RCC 7860 (cell line): ENCODE measurements at regions not wholly inside any gene's neighbourhood (a gene's known extent, or its start where the extent isn't known, plus 50 kb on each side); places are given as distances from the start of the nearest gene placed in this dataset.
A peak's percentile ranks its signal among the peaks of the same experiment; 100 is the strongest.

Experiments used
- DNase-seq: peaks from one replicate; pipeline ENCODE4 v3.0.0-alpha.2; 2015; ENCODE audit warnings: low spot score
- FAIRE-seq: peaks from 2 replicates; lab custom pipeline; 2012; peaks lifted over from hg19 to GRCh38; lab: Jason Lieb, UNC

DNA sequence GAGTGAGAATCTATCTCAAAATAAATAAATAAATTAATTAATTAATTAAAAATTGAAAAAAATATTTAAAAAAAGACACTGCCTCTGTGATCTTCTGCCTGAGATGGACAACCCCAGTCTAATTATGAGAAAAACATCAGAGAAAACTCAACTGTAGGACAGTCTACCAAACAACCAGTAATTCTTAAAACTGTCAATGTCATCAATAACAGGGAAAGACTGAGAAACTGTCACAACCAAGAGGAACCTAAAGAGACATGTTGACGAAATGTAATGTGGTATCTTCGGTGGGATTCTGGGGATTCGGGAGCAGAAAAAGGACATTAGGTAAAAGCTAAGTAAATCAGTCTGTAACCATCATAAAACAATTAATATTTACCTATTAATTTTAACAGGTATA lies 265.4 kb upstream of the LMCD1 start:
- FAIRE-seq: no peak
- no peak for DNase-seq

DNA sequence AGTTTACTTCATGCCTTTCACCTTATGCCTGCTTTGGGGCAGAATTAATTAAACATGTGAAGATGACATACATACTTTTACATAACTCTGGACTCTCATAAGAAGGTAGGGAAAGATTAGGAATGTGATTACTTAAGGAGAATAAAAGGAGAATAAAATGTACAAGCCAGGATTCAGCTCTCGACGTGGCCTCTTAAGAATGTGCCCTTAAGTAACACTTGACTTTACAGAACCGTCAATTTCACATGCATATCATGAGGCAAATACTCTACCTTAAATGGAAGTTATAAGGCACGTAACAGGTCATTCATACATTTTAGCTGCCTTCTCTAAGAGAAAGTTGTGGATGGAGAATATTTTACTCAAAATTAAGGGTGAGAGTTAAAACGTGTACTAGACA lies 263.7 kb upstream of the LMCD1 start:
- FAIRE-seq (no peak), DNase-seq (no peak)

DNA sequence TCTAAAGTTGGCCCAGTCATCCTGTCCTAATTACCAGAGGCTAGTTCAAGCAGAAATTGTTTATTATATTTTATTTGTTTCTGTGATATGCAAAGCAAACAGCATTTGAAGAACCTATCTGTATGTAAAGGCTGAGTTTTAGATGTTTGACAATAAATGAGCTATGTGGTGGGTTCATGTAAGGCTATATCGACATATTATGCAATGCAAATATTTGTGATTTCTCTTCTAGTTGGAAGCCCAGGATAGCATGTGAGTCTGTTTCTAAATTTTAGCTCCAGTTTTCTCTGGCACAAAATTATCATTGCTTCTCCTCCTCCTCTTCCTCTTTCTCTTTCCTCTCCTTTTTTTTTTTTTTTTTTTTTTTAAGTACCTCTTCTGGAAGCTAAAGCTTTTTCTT lies 263.2 kb upstream of the LMCD1 start:
- DNase-seq (no peak), FAIRE-seq (no peak)

DNA sequence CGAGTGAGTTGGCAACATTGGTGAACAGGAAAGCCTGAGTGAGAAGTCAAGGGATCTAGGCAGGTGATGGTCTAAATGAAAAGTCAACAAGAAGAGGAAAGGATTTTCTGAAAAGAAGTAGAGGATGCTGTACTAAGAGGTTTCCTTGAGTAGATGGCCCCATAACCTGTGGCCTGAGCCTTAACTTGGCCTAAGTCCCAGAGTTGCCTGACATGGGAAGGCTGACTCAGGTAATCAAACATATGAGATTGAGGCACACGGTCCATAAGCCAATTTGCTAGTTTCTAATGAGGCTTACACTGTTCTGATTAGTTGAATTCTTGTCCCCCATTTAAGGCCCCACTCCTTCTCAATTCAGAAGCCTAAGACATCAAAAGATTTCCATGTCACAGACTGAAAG lies 262.5 kb upstream of the LMCD1 start:
- FAIRE-seq (no peak), DNase-seq (no peak)

DNA sequence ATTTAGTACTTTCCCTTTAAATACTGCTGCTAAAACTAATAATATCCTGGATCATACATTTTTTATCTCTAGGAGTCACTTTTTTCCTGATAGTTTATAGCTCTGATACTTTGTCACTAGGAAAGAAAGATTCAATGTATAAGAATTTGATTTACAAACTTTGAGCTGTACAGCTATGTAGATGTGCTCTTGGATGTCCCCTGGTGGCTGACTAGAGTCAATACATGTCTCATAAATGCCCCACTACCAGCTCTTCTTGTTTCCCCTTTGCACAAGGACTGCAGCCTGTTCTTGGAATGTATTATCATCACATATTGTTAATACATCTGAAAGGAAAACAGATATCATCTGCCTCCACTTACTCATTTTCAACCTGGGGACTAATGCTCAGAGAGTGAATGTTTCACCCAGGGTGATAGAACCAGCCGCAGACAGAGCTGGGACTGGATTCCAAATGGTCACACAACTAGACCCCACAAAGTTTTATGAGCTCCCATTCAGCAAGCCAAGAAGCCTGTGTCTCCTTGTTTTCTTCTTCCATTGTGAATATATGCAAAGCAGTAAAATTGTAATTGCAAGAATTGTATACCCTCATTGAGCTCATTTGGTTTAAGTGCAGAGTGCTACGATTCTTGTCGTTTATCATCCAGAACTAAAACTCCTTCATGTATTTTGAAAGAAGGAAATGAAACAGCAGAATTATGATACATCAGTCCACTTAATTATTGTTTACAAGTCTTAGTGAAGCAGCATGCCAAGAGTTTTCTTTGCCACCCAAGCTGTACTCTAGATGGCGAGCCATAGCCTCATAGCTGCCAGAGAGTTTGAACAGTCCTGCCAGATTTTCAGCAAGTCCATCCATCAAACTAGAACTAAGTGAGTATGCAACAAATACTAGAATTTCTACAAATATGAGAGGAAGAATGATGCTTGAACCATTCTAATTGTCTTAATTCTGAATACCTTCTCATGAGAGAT lies 261.6 kb upstream of the LMCD1 start:
- peak; percentile 11 for FAIRE-seq

DNA sequence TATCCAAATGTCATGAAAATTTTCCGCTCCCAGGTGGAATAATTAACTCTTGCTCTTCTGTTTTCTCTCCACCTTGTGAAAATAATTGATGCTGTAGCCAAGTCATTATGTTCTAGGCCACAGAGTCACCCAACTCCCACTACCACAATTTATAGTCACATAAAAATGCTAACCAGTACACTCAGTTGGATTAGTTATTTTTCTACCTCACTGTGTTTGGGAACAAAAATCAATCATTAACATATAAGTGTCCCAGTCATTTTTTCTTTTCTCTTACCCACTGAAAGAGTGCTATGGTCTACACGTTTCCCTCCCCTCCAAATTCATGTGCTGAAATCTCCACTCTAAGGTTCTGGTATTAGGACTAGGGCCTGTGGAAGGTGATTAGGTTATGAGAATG lies 255.6 kb upstream of the LMCD1 start:
- FAIRE-seq (no peak), DNase-seq (no peak)

More for the DNA sequence above, 261.6 kb upstream of the LMCD1 start:
- peak; percentile 42 for DNase-seq

DNA sequence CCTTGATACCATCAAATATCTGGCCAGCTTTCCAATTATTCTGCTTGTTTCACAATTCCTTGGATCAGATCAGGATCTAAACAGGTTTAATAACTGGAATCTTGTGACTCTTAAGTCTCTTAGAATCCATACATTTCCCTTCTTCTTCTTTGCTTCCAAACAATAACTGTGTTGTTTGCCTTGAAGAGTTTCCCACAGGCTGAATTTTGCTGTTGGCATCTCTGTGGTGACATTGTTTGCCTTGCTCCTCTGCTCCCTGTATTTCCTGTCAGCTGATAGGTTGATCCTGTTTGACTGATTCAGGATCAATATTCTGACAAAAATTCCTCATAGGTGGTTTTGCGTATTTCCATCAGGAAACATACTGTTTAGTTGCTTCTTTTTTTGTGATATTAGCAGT lies 248.4 kb upstream of the LMCD1 start:
- DNase-seq (no peak), FAIRE-seq (no peak)

DNA sequence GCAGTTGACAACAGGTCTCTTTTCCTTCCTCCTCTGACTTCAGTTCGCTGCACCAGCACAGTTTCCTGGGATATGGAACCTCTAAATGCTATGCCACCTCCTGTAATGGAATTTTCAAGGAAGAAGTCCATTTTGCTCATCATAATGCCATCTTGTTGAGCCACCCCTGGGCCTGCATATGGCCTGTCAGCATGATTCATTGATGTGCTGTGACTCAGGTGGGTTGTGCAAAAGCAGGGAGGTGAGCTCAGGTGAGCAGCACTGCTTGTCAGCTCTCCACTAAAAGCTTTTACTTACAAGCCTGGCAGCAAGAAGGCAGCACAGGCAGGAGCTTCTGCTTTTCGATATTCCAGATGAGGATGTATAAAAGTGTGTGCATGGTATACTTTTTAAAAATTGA lies 247.1 kb upstream of the LMCD1 start:
- no peak for FAIRE-seq

DNA sequence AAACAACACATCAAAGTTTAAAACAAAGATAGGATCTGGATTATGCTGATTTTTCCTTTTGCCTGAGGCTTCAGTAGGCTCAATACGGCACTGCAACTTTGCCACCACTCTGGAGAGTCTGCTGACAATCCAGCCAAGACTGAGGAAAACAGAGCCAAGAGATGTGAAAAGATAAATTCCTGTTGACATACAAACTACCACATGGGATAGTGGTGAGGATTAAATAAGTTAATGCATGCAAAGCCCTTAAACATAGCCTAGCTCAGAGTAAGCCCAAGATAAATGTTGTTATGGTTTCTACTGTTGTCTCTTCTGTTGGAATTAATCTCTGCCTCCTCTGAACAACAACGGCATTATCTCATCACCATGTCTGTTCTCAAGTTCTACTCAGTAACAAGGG lies 245.9 kb upstream of the LMCD1 start:
- DNase-seq (no peak), FAIRE-seq (no peak)

More for the DNA sequence above, 247.1 kb upstream of the LMCD1 start:
- no peak for DNase-seq

DNA sequence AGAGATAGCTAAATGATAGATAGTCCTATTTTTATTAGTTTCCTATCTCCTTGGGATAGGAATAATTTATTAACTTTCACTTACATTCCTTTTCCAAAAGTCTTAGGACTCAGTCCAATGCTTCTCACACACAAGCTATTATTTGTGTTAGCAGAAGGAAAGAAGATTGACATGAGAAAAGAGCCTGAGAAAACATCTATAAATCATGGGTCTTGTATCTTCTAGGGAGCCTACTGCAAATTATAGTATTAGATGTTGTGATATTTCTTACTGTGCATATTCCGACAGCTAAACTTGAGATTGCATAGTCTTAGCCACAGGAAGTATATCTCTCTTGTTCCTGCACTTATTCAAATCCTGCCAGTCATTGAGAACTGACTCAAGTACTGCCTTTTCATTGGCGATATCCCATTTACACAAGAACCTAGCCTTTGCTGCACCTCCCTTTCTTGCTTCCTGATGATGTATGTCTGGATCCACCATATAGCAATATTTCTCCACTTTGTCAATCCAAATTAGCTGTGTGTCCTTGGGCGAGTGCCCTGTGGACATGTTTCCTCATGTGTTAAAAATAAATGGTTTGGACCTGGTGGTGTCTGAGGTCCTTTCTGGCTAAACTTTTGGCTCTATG lies 245.1 kb upstream of the LMCD1 start:
- FAIRE-seq: no peak
- no peak for DNase-seq

DNA sequence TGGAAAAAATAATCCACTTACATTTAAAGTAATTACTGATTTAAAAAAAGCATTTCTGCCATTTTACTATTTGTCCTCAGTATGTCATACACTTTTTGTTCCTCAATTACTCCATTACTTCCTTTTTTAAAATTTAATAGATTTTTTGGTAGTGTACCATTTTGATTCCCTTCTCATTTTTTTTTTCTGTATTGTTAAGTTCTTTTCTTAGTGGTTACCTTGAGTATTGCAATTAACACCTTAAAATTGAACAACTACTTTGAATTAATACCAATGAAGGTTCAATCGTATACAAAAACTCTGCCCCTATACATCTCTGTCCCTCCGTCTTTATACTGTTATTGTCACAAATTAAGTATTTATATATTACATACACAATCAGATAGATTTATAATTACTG lies 240.6 kb upstream of the LMCD1 start:
- DNase-seq: no peak
- no peak for FAIRE-seq

DNA sequence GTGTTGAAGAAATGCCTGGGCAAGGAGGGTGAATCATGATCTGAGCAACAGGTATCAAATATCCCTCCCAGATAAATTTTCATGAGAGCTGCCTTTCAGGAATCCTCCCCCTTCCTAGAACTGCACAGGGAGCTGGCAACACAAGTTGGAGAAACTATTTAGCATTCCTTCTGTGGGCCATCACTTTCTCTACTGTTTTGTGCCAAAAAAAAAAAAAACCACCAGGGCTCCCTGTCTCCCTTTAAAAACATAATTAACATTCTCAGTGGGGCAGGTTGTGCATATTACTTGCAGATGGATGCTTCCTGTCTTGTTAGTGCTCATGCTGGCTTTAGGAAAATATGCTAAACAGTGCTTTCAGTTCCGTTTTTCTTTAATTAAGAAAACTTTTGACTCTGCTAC lies 234.9 kb upstream of the LMCD1 start:
- DNase-seq (no peak), FAIRE-seq (no peak)

DNA sequence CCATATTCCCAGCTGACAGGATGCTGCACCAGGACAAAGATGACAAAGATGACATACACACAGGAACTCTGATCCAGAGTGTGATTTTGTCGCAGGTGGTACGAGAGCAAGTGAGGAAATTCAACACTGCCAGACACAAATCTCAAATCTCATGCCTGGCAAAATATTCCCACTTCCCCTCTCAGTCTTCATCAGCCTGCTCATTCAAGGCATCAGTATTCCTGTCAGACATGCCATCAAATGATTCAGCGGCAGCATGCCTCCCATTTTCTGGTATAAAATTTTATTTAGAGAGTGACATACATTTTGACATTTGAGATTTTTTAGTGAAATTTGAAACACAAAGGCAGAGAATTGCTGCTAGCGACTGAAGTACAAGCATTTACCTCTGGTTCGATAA lies 228.1 kb upstream of the LMCD1 start:
- DNase-seq: no peak
- FAIRE-seq: no peak

DNA sequence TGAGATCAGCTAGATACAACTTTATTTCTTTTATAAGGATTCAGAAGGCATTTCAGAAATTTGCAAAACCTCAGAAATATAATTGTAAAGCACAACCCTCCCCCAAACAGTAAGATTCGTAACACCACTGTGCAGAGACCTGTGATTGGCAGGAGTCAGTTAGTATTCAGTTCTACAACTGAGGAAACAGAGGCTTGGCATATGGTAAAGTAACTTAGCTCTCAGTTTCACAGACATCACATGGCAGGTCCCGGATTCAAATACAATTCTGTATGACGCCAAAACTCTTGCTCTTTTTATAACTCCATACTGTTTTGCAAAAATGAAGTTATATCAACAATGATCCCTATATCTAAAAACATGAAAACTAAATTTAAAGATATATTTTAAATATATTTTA lies 225.6 kb upstream of the LMCD1 start:
- no peak for DNase-seq
- FAIRE-seq: no peak

DNA sequence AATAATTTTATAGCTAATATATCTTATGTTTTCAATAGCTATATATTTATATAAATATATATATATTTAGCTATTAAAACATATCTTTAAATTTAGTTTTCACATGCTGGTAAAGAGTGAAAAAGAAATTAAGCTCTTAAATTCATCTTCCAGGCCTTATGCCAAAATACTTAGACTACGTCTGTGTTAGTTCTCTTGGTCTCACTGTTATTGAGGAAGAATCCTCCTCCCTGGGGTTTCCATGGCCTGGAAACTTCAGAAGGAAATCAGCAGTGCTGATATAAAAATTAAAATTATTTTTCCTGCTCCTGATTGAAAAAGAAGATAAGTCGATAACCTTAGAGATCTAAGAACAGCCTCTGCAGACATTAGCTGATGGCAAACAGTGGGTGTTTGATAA lies 225.1 kb upstream of the LMCD1 start:
- DNase-seq: no peak
- no peak for FAIRE-seq

DNA sequence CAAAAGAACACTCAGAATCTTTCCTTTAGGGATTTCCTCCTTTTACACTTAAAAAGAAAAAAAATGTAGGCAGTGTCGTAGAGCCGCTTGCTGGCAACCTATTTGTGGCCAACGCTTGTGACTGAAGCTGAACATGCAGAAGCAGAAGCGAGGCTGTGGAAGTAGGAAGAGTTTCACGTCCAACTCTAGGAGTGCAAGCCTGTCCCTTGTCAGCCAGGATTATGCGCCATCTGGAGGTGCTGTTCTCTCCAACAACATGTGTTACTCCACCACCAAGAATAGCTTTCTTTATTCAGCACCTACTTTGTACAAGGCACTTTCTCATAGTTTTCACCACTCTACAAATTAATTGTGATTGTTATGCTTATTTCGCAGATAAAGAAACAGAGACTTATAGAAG lies 223.2 kb upstream of the LMCD1 start:
- no peak for DNase-seq
- no peak for FAIRE-seq

DNA sequence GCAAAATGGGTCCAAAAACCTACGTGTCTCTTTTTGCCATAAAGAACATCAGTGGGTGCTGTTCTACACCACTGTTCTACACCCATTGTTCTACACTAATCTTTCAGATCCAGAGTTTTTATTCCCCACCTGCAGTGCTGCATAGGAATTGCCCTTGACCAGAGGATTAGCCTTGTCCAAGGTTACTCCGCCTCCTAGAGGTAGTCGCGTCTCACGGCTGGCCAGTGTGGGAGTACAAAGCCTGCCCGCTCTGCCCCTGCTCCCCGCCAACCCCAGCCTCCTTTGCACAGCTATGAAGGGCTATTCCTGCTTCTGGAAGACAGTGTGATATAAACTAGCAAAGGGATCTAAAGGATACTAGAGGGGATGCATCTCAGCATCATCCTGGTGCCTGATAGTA lies 222.1 kb upstream of the LMCD1 start:
- FAIRE-seq: no peak
- no peak for DNase-seq

DNA sequence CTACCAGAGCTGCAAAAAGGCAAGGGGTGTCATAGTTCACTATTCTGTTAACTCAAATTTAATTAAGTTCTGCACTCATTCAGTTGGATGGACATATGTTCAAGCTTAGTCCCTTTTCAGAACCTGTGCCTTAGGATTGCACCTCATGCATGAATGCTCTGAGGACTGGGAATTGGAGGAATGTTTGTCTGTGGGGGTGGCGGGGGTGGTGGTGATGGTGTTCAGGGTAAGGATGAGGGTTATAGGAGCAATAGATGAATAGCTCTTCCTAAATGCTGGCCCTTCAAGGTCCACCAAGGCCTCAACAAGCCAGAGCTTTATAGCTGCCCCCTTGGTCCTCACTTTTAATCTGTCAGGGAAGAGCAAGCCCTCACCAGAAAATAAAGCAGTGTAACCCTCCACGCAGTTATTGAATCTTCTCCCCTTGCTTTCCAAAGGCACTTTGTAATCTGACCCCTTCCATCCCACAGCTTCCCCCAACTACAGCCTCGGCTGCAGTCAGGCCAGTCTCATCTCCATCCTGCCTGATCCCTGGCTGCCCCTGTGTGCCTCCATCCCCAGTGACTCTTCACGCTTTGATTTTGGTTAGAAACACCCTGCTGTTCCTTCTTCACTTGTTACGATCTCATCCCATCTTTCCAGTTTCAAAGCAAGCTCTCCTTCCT lies 221.6 kb upstream of the LMCD1 start:
- DNase-seq (no peak), FAIRE-seq (no peak)

DNA sequence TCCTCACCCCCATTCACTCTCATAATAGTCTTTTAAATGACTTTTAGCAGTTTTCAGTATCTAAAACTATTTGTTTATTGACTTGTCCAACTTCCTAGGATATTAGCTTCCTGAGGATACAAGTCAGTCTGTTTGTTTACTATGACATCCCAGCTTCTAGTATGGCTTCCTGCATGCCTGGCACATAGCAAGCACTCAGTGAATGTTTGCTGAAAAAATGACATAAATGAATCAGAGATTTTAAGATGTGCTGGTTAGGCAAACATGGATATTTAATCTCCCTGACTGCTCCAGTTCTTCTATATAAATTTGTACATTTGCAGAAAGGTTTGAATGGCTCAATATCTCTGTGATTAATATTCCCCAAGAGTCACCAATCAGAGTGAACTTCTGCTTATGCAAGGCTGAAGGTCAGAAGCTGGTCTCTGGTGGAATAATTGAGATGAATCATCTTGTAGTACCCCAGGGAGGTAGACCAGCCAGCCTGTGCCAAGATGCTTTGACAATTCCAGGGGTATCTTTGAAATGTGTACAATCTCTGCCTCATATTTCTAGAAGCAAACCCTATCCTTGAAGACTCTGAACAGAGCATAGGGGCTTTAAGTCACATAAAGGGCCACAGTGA lies 219.0 kb upstream of the LMCD1 start:
- no peak for DNase-seq
- no peak for FAIRE-seq

DNA sequence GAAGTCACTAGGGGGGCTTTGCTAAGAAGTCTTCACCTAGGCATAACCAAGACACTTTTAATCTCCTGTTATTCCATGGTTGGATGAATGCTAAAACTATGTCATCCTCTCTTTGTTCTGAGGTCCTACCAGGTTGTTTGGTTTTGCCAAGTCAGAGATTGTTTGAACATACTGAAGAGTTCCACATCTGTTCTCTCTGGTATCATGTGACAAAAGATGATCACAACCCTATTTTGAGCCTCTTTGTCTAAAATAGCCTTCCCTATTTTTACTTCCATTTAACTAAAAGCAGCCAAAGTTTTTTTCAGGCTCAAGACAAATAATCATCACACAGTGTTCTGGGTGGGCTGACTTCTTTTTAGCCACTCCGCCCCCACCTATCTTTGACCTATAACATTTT lies 218.4 kb upstream of the LMCD1 start:
- FAIRE-seq (no peak), DNase-seq (no peak)

DNA sequence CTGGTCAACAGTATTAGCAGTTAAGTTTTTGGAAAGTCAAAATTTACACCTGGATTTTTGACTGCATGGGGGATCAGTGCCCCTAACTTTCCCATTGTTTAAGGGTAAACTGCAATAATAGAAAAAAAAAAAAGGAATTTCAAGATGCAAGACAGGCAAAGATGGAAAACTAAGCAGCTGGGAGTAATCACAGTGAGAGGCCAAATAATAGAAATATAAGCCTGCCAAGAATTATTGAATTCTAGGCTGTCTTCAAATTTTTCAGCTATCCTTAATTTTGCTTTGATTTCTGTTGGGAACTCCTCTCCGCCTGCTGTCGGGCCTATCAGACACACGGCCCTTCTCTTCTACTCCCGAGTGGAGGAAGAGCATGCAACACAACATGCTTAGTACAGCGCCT lies 215.5 kb upstream of the LMCD1 start:
- no peak for FAIRE-seq
- DNase-seq: no peak
